Testis (tissue), 2 donors: ENCODE measurements at regions not wholly inside any gene's neighbourhood (a gene's known extent, or its start where the extent isn't known, plus 50 kb on each side); places are given as distances from the start of the nearest gene placed in this dataset.

Experiments used
- CTCF ChIP-seq, 3 experiments: fragments of 450-650 bp in 2 of 3; fragments of 200-600 bp in 1 of 3; sonication (generic) in 1 of 3; IDR thresholded peaks; one replicate each; pipeline ENCODE4 v1.5.1; 2016 to 2019; ENCODE audit warnings: antibody characterized with exemption in 3 of 3, mild to moderate bottlenecking in 2 of 3, moderate library complexity in 1 of 3
- POLR2A ChIP-seq: fragments of 450-650 bp; IDR thresholded peaks from one replicate; pipeline ENCODE4 v1.6.1; 2017; ENCODE audit warnings: antibody characterized with exemption, mild to moderate bottlenecking, moderate library complexity

GRCh38 chr5:165028356-165028755, 1522.9 kb downstream of the MAT2B start:
- no peak for TF ChIP-seq CTCF (IDR thresholded peaks at IDR 0.05)
- TF ChIP-seq POLR2A = no peak
